GM18907 (cell line): ENCODE measurements at regions not wholly inside any gene's neighbourhood (a gene's known extent, or its start where the extent isn't known, plus 50 kb on each side); places are given as distances from the start of the nearest gene placed in this dataset.
"Not testable (repeated sequence)": the region's sequence is repeated elsewhere in the genome, so short reads cannot be mapped to it uniquely, and the experiment has no call there.

Experiments
- ATAC-seq: cut with Tn5 transposase; IDR thresholded peaks from one replicate; pipeline ENCODE4 v1.9.1; 2021; ENCODE audit warnings: mild to moderate bottlenecking, moderate library complexity; ENCODE audit not compliant: unreplicated experiment

DNA sequence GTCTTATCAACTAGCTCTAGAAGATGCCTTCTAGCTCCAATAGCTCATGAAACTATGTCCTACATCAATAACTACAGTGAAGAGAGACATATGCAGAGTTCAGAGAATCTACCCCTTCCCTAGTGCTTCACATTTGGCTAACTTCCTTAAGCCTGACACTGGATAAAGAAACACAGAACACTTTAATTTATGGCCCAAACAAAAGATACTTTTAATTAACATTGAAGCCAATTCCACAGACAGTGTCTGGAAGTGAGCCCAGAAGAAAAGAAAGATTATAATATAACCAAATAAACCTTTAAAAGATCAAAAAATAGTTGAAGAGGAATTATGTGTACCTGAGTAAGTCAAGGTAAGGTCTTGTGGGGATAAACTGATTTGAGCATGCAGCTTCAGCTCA is 255.2 kb downstream of the C11orf87 start:
- ATAC-seq: no peak

DNA sequence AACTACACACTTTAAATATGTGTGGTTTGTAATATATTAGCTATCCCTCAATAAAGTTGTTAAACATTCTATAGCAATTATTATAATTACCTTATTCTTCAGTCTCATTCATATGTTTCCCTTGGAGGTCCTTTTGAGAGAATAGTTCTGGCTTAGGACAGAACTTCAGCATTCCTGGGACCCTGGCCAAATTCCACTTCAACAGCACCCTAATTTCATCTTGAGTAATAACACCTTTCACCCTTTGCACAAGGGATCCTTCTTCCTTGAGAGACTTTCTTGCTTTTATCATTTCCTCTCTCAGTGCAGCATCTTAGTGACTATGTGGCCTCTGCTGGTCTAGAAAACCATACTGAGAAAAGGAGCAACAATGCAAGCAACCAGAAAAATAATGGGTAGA is 255.9 kb downstream of the C11orf87 start:
- ATAC-seq: no peak

DNA sequence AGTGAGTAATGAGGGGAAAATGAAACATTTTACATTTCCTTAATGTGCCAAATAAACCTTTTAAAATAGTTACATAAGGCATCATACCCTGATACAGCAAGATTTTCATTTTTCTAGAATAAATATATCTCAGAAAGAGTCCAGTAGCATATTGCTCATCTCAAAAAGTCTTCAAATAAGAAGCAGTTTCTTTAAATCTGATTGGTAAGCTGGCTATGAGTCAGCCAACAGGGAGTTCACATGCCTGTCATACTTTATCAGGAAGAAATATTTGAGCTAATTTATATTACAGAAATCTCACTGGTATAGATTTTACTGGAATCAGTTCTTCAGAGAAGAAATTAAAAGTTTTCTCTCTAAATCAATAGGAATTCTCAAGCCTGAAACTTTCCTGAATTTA is 258.1 kb downstream of the C11orf87 start:
- no peak for ATAC-seq

DNA sequence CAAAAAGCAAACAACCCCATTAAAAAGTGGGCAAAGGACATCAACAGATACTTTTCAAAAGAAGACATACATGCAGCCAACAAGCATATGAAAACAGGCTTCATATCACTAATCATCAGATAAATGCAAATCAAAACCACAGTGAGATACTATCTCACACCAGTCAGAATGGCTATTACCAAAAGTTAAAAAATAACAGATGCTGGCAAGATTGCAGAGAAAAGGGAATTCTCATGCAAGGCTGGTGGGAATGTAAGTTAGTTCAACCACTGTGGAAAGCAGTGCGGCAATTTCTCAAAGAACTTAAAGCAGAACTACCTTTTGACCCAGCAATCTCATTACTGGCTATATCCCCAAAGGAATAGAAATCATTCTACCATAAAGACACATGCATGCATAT is 260.8 kb downstream of the C11orf87 start:
- ATAC-seq: not testable (repeated sequence)

DNA sequence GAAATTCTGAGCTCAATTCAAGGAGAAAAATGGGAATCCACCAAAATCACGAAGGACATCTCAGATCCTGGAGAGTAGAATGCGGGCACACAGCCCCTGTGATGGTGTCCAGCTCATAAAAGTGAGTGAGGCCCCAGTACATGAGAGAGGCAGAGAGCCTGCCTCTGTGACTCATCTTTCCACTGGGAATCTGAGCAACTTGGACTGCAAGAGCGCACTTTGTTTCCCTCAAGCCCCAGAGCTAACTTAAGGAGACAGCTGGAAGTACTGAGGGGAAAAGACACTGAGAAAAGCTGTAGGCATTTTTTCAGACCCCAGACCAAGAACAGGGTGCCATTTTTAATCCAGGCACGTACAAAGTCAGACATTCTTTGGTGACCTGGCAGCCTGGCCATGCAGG is 273.7 kb downstream of the C11orf87 start:
- no peak for ATAC-seq

DNA sequence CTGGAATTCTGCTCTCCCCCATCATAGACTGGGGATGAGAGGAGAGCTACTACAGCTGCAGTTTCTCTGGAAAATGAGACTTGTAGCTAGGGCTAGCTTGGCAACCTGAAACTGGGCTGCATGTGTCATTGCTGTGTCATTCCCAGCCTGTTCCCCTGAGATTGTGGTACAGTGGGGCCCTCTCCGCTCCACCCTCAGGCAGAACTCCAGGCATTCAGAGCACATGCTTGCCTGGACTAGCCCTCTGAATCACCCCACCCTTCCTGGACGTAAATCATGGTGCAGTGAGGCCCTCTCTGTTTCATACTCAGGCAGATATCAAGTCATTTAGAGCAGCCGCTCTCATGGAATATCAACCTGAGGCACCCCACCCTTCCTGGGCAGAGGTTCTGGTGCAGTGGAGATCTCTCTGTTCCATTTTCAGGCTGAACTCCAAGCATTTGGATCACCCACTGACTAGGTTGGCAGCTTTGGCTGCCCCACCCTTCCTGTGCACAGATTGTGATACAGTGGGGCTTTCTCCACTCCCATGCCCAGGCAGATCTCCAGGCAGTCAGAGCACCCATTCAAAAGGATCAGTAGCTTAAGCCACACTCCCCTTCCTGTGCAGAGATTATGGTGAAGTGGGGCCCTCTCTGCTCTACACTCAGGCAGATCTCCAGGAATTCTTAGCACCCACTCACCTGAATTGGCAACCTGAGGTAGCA is 274.4 kb downstream of the C11orf87 start:
- ATAC-seq: no peak

DNA sequence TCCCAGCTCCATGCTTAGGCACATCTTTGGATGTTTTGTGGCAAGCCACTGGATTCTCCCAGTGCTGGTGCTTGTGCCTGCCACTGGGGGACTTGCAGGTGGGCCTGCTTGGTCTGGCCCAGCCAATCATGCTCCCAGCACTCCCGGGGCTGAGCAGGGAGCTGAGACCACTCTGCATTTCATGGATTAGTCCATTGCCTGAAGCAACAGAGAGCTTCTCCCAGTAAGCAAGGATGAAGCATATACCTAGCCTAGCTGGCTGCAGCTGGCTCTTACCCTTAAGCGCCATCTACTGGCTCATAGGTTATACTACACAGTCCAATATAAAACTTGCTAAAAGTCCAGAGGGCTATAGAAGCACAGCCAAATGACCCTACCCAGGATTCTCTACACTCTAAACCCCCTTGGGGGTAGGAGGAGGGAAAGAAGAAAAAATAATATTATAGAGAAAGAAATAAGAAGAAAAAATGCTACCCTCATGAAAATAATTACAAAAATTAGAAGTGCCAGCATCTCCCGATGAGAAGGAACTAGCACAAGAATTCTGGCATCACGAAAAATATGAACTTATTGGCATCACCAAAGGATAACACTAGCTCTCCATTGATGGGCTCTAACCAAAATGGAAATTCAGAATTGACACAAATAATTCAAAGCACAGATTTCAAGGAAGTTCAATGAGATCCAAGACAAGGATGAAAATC is 275.3 kb downstream of the C11orf87 start:
- peak; percentile 90 for ATAC-seq

DNA sequence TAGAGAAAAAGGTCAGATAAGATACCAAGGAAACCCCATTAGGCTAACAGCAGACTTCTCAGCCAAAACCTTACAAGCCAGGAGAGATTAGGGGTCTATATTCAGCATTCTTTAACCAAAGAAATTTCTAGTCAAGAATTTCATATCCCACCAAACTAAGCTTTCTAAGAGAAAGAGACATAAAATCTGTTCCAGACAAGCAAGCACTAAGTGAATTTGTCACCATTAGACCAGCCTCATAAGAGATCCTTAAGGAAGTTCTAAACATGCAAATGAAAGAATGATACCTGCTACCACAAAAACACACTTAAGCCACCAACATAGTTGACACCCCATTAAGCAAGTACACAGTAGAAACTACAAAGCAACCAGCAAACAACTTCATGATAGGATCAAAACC is 276.2 kb downstream of the C11orf87 start:
- no peak for ATAC-seq

DNA sequence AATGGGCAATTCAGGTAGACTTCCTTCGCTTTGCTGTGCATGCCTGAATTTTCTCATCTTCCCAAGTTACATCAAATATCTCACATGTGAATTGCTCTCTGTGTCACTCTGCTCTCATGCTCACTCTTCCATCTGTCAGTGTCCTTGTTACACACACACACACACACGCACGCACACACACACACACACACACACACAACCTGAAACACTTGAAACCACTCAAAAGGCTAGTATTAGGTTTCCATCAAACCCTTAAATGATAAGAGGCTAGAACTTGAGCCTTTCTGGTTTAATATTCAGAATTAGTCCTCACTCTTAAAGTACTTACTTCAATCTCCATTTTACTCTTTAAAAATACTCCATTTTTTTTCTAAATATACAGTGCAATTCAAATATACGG is 282.4 kb downstream of the C11orf87 start:
- no peak for ATAC-seq

DNA sequence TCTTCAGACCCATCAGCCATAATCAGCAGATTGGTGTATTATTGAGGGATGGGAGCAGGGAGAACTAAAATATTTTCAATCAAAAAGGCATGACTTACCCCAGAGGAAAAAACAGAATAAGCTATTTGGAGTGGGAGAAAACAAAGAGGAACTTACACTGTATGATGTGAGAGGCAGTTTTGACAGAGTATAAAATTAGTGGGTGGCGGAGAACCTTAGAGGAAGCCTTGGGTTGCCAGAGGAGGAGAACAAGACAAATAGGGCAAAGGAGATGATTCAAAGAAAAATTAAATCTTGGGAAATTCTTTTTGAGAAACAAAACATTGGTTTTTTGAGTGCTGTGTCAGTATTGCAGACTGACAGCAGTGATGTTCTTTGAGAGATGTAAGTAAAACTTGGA is 285.0 kb downstream of the C11orf87 start:
- no peak for ATAC-seq

DNA sequence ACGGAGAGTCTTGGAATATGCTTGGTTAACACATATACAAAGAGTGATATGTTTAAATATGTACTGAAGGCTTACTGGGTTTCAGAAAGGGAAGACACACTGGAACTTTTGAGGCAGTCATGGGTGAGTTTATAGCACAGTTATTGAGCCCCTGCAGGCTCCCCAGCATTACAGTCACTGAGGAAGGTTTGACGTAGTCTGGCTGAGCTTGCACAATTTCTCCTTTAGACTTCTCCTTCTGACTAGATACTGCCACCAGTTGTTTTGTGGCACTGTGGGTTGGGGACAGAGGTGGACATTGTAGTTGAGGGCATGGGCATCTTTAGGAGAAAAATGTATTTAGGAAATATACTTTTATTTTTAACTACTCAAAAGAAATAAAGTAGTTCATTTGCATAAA is 285.4 kb downstream of the C11orf87 start:
- ATAC-seq: no peak

DNA sequence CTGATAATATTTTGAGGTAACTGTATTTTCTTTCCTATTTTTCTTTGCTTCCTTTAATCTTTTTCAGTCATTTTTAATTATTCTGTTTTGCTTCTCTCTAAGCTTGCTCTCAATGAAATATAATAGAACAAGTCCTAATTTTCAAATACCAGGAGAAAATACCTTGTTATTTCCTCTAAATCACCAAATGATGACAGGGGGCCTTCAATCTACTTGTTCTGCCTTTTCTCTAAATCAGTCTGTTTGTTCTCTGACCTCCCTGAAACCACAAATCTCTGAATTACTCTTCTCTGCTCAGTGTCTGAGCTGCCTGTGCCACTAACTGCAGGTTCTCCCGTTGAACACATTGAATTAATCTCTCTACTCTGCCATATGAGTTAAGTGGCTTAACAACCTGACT is 286.2 kb downstream of the C11orf87 start:
- ATAC-seq: no peak

DNA sequence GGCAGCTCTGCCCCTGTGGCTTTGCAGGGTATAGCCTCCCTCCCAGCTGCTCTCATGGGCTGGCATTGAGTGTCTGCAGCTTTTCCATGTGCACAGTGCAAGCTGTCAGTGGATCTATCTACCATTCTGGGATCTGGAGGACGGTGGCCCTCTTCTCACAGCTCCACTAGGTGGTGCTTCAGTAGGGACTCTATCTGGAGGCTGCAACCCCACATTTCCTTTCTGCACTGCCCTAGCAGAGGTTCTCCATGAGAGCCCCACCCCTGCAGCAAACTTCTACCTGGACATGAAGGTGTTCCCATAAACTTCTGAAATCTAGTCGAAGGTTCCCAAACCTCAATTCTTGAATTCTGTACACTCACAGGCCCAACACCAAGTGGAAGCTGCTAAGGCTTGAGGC is 292.5 kb downstream of the C11orf87 start:
- not testable (repeated sequence) for ATAC-seq

DNA sequence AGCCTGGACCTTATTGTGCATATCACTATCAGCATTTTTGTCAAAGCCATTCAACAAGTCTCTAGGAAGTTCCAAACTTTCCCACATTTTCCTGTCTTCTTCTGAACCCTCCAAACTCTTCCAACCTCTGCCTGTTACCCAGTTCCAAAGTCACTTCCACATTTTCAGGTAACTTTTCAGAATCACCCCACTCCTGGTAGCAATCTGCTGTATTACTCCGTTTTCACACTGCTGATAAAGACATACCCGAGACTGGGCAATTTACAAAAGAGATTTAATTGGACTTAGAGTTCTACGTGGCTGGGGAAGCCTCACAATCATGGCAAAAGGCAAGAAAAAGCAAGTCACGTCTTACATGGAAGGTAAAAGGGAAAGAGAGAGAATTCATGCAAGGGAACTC is 293.4 kb downstream of the C11orf87 start:
- not testable (repeated sequence) for ATAC-seq

DNA sequence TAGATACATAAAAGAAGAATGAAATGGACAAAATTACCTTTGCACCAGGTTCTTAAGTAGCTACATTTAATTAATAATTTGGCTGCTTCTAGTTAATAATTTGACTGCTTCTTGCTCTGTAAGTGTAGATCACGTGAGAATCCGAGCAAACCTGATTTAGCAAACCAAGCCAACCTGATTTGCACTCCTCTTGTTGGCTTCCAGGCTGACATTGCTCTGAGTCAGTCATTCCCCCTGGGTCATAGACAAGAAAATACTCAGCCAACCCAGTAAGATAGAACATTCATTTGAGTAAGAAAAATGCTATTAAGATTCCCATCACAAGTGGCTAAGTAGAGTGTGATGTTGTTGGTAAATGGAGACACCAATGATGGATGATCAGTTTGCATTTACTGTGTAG is 304.1 kb downstream of the C11orf87 start:
- ATAC-seq: no peak

DNA sequence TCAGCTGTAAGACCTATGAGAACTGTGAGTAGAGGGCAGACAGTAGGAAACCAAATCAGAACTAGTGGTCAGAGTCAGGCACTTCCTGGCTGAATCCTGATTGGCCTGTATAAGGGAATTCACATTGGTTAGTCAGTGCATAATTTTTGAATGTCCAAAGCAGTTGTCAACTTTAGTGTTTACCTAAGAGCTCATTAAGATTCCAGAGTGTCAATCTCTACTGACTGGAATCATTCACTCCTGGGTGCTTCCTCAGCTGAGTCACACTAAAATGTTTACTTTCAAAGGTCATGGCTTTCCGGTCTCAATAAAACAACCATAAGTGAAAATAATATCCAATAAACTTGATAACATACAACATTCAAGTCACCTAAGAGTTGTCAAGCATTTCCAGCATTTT is 306.1 kb downstream of the C11orf87 start:
- no peak for ATAC-seq

DNA sequence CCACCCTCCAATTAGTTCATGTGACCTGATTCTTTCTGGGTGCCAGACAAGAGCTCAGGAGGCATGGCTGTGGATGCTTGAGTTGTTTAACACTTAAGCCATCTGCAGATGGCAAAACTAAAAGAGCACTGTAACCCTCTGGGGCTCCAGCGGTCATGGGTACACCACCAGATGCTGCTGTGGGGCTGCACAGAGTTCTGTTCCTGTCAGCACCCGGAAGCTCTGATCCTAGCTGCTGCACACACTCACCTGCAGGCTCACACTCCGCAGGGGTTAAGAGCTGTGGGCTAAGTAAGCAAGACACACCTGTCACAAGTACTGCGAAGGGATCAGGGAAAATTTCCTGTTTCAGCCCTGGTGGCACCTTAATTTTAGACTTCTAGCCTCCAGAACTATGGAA is 307.8 kb downstream of the C11orf87 start:
- ATAC-seq: no peak

DNA sequence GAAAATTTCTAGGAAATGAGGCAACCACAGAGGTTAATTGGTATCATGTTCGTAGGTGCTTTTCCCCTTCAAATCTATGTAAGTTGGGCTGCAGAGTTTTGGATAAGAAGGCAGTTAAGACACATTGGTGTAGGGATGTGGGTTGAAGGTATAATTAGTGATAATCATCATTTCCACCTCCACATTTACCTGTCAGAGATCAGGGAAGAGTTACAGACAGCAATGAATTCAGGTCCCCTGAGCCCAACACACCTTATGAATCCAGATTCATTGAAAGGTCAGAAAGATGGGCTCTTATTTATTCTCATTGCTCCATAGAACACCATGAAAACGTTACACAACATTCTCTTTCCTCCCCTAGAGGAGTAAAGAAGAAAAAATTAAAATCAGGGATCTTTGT is 308.7 kb downstream of the C11orf87 start:
- no peak for ATAC-seq

DNA sequence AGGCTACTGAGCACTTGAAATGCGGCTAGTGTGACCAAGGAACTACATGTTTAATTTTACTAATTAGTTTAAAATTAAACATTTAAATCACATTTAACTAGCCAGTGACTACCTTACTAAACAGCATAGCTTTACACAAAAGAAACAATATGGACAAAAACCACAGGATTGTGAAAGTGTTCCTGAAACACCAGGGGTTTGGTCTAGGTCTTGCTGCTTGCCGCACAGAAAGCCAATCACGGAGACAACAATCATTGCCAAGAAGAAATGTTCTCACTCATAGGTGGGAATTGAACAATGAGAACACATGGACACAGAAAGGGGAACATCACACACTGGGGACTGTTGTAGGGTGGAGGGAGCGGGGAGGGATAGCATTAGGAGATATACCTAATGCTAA is 309.5 kb downstream of the C11orf87 start:
- no peak for ATAC-seq

DNA sequence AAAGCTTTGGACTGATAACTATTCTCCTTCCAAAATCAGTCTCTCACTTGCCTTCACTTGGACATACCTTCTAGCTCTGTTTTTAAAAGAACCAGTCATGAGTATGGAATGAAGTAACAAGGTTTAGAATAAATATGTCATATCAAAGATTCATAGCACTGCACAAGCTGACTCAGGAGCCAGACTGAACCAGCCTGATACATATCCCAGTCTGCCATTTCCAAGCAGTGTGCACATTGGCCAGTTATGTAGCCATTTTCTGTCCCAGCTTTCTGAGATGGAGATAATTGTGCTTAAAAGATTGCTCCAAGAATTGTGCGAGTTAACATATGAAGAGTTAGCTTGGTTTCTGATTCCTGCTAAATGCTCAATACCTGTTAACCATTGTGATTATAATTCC is 311.3 kb downstream of the C11orf87 start:
- no peak for ATAC-seq

DNA sequence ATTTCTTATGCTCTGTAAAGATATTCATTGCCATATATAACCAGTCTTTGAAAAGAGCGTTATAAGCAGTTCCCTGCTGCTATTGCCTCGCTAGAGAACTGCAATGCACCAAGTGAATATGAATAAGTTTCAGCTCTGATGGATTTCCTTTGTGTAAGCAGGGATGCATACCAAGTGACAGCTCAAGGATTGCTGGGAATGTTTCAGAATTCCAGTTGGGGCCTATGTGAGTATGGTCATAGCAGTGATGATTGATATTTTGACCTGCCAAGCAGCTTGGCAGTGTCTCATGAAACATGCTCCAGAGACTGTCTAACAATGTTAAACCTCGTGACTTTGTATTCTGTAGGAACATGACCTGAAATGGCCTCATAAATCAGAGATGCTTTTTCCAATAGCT is 312.6 kb downstream of the C11orf87 start:
- ATAC-seq: no peak

DNA sequence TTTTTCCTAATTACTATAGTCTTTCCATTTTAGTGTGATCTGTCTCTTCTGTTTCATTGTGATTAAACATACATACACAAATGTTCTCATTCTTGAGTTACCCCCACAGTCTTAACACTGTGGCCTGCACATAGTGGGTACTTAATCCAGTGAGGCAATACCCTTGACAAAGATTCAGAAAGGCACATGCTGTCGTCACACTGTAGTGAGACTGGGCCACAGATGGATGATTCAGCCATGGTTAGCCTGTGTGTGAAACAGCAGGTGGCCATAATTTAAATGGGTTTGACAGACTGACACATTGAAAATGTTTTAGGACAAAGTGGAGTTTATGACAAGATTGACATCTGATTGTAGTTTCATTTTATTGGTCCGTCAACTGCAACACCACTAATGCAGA is 313.1 kb downstream of the C11orf87 start:
- ATAC-seq: no peak

DNA sequence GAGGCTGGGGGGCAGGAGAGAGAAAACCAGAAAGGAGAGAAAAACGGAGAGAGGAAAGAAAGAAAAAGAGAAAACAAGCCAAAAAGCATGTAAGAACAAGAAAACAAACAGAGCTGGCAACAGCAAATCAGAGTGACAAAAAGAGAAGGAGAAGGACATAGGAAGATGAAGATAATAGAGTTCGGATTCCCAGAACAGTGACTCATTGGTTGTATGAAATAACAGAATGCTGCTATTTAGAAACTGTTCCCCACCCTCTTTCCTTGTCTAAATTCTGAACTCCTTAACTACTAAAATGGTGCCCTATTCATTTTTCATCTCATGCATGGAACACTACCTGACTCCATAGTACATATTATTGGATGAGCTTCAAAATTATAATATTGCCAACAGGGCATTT is 317.4 kb downstream of the C11orf87 start:
- ATAC-seq: no peak
